NB4 (cell line): ENCODE measurements at regions not wholly inside any gene's neighbourhood (a gene's known extent, or its start where the extent isn't known, plus 50 kb on each side); places are given as distances from the start of the nearest gene placed in this dataset.

ENCODE experiments used
- CTCF ChIP-seq: IDR thresholded peaks from one replicate; pipeline ENCODE4 v1.5.1; 2012; ENCODE audit warnings: low read depth, low read length
- POLR2A ChIP-seq: IDR thresholded peaks from 2 replicates; pipeline ENCODE4 v1.6.1; 2011; ENCODE audit warnings: mild to moderate bottlenecking; ENCODE audit not compliant: insufficient read length; ENCODE audit errors: extremely low read depth

GRCh38 chr9:126066131-126066530 lies 260.5 kb upstream of the MVB12B start:
- TF ChIP-seq POLR2A: no peak
- no peak for TF ChIP-seq CTCF
